Coronary artery (tissue), 2 donors: ENCODE measurements at regions not wholly inside any gene's neighbourhood (a gene's known extent, or its start where the extent isn't known, plus 50 kb on each side); places are given as distances from the start of the nearest gene placed in this dataset.
"Not testable (repeated sequence)": the region's sequence is repeated elsewhere in the genome, so short reads cannot be mapped to it uniquely, and the experiment has no call there.

Experiments used
- DNase-seq: peaks from one replicate; pipeline ENCODE4 v3.0.0-alpha.2; 2017; ENCODE audit warnings: low spot score
- H3K27ac ChIP-seq, 2 donors: fragments of 200-600 bp; sonication (generic); one replicate each; pipeline ENCODE4 v1.5.1; 2016 to 2019
- H3K4me3 ChIP-seq: fragments of 200-600 bp; sonication (generic); 2 replicates; pipeline ENCODE4 v1.5.1; 2016; ENCODE audit warnings: mild to moderate bottlenecking, moderate library complexity
- TF ChIP-seq, protein P1 (sequence below): fragments of 200-600 bp; sonication (generic); IDR thresholded peaks from one replicate; pipeline ENCODE4 v1.5.1; 2019; ENCODE audit warnings: antibody characterized with exemption

DNA sequence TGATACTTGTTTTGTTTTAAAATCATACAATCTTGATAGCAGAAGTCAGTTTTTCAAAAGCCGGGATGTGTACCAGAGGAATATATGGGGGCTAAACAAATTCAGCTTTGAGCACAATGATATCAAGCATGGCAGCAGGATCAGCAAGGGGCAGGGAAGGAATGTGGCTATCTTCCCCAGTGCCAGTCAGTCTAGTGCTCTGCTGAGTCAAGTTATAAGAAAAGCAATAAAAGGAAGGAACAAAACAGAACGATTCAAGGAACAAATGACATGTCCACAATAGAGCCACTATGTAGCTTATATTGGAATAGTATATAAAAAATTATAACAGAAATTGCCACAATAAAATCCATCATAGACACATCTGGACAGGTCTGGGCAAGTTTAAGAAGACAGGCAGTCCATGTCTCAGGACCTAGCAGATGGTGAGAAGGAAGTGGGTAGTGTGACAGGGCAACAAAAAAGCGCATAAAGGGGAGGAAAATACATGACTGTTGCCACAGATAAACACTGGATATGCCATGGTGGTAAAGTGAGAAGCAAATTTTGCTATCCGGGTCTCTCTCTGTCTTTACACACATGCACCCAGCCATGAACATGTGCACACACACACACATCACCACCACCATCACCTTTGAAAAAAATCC is 518.2 kb upstream of the HTR2C start:
- TF ChIP-seq, protein P1, sequence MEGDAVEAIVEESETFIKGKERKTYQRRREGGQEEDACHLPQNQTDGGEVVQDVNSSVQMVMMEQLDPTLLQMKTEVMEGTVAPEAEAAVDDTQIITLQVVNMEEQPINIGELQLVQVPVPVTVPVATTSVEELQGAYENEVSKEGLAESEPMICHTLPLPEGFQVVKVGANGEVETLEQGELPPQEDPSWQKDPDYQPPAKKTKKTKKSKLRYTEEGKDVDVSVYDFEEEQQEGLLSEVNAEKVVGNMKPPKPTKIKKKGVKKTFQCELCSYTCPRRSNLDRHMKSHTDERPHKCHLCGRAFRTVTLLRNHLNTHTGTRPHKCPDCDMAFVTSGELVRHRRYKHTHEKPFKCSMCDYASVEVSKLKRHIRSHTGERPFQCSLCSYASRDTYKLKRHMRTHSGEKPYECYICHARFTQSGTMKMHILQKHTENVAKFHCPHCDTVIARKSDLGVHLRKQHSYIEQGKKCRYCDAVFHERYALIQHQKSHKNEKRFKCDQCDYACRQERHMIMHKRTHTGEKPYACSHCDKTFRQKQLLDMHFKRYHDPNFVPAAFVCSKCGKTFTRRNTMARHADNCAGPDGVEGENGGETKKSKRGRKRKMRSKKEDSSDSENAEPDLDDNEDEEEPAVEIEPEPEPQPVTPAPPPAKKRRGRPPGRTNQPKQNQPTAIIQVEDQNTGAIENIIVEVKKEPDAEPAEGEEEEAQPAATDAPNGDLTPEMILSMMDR, result no peak
- H3K27ac ChIP-seq, result no peak overlapping the region
- DNase-seq, result no peak
- H3K4me3 ChIP-seq, result no peak overlapping the region

DNA sequence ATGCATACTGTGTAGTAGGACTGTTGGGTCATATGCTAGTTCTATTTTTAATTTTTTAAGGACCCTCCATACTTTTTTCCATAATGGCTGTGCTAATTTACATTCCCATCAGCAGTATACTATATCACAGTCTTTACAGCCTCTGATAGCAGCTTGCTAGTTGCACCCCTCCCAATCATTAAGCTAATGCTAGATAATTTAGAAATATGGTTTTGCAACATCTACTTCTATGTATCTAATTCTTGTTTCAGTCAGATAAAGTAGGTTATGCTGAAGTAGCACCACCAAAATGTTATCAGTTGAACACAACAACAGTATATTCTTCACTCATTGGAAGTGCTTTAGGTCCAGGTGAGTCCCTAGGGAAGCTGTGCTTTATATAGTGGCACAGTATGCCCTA is 522.7 kb upstream of the HTR2C start:
- H3K4me3 ChIP-seq, result no peak overlapping the region
- no peak overlapping the region for H3K27ac ChIP-seq
- no peak for DNase-seq
- TF ChIP-seq, protein P1, result no peak

DNA sequence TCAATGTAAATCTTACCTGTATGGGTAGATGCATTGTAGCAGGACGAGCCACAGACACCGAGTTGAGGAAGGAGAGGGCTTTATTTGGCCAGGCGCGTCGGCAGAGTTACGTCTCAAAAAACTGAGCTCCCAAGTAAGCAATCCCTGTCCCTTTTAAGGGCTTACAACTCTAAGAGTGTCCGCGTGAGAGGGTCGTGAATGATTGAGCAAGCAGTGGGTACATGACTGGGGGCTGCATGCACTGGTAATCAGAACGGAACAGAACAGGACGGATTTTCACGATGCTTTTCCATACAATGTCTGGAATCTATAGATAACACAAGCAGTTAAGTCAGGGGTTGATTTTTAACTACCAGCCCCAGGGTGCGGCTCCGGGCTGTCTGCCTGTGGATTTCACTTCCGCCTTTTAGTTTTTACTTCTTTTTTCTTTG is 524.9 kb upstream of the HTR2C start:
- Histone ChIP-seq H3K4me3 (no peak overlapping the region), H3K27ac (no peak overlapping the region)
- TF ChIP-seq, protein P1, result no peak
- no peak for DNase-seq

DNA sequence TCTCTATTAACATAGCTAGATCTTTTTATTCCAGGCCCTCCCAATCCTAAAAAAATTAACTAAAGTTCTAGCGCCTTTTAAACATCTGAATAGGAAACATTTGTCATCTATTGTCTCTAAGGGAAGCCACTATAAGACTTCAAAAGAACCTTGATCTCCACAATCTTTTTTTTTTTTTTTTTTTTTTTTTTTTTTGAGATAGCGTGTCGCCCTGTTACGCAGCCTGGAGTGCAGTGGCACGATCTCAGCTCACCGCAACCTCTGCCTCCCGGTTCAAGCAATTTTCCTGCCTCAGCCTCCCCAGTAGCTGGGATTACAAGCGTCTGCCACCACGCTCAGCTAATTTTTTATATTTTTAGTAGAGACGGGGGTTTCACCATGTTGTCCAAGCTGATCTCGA is 526.5 kb upstream of the HTR2C start:
- not testable (repeated sequence) for H3K4me3 ChIP-seq, DNase-seq, H3K27ac ChIP-seq

DNA sequence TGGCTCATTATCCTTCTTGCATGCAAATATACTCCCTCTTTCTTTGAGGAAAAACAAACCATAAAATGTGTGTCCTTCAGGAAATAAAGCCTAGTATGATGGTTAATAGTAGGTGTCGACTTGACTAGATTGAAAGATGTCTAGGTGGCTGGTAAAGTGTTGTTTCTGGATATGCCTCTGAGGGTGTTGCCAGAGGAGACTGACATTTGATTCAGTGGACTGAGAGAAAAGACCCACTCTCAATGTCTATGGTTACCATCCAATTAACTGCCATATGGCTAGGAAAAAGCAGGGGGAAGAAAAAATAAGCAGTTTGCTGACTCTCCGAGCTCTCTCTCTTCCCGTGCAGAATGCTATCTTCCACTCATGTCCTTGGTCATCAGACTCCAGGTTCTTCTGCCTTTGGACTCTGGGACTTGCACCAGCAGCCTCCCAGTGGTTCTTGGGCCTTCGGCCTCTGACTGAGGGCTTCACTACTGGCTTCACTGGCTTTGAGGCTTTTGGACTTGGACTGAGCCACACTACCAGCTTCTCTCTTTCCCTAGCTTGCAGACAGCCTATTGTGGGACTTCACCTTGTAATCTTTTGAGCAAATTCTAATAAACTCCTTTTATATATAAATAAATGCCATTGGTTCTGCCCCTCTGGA is 532.1 kb upstream of the HTR2C start:
- TF ChIP-seq, protein P1, result no peak
- H3K4me3 ChIP-seq, result no peak overlapping the region
- DNase-seq, result no peak
- H3K27ac ChIP-seq, result no peak overlapping the region

DNA sequence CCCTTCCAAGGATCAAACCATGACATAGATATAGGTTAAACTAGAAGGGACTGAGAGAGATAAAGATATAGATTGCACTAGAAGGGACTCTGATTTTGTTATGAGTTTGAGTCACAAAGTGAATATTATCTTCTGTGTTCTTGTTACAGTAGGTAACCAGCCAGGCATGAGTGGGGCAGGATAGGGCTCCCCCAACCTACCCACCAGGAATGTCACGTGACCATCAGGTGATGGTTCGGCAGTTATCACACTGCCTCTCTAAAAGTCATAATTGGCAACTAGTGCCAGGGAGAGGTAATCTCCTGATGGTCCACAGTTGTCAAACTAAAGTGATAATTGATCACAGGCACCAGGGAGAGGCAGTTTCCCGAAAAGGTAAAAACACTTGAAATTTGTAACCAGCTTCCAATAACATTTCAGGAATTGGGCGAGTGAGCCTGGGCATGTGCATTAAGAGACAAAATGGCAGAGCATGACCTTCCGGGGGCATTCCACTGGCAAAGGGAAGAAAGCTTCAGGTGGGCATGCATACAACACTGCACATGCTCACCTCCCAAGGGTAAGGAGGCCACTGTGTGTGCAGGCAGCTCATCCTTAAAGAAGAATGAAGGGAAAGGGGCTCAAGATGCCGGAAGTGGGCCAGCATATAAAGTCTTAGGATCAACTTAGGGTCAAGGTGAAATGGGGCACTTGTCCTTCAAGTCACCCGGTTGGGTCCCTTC is 533.6 kb upstream of the HTR2C start:
- TF ChIP-seq, protein P1, result no peak
- DNase-seq, result no peak
- no peak overlapping the region for H3K4me3 ChIP-seq
- no peak overlapping the region for H3K27ac ChIP-seq

DNA sequence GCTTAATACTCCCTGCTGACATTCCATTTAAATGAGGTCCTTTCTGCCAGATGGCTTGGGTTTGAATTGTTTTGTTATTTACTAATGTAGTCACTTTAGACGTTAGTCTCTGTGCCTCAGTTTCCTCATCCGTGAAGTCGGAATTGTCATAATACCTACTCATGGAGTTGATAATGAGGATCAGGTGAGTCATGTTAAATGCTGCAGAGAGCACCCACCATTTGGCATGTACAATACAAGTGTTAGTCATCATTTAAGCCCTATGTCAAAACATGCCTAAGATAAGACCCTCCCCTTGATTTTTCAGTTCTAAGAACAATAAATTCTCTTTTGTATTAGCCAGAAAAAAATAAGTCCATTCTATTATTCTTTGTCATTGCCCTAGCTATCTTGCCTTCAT is 534.8 kb upstream of the HTR2C start:
- TF ChIP-seq, protein P1, result no peak
- DNase-seq, result no peak

More for the DNA sequence above, 534.8 kb upstream of the HTR2C start:
- no peak overlapping the region for H3K4me3 ChIP-seq
- H3K27ac ChIP-seq, result no peak overlapping the region
